Suprapubic skin (tissue), 4 donors: ENCODE measurements at regions not wholly inside any gene's neighbourhood (a gene's known extent, or its start where the extent isn't known, plus 50 kb on each side); places are given as distances from the start of the nearest gene placed in this dataset.

Experiments
- CTCF ChIP-seq, 2 donors: fragments of 200-600 bp in 1 of 2; fragments of 450-650 bp in 1 of 2; sonication (generic) in 1 of 2; IDR thresholded peaks; one replicate each; pipeline ENCODE4 v1.5.1; 2016 to 2019; ENCODE audit warnings: antibody characterized with exemption in 2 of 2, mild to moderate bottlenecking in 1 of 2, moderate library complexity in 1 of 2
- POLR2A ChIP-seq, 2 donors: fragments of 450-650 bp; IDR thresholded peaks; one replicate each; pipeline ENCODE4 v1.6.1; 2017; ENCODE audit warnings: antibody characterized with exemption in 2 of 2, mild to moderate bottlenecking in 2 of 2, moderate library complexity in 2 of 2
- POLR2AphosphoS5 ChIP-seq, 3 donors: sonication (generic); formaldehyde crosslinking; IDR thresholded peaks; one replicate each; pipeline ENCODE4 v1.6.1; 2017; ENCODE audit warnings: antibody characterized with exemption in 3 of 3

GRCh38 chr5:57774439-57774838 lies 291.8 kb upstream of the ACTBL2 start:
- TF ChIP-seq CTCF (IDR thresholded peaks at IDR 0.05) = no peak
- TF ChIP-seq POLR2AphosphoS5 (IDR thresholded peaks at IDR 0.05) = no peak
- TF ChIP-seq POLR2A (IDR thresholded peaks at IDR 0.05) = no peak
